MM.1S (cell line): ENCODE measurements at regions not wholly inside any gene's neighbourhood (a gene's known extent, or its start where the extent isn't known, plus 50 kb on each side); places are given as distances from the start of the nearest gene placed in this dataset.

Experiments used
- DNase-seq: peaks from one replicate; pipeline ENCODE4 v3.0.0-alpha.2; 2015
- H2AFZ ChIP-seq: fragments of 300-600 bp; sonication (generic); 2 replicates; pipeline ENCODE4 v1.6.0; 2016; ENCODE audit warnings: antibody characterized with exemption, low read length
- H3F3A ChIP-seq: fragments of 300-600 bp; sonication (generic); 2 replicates; pipeline ENCODE4 v1.6.1; 2016; ENCODE audit warnings: mild to moderate bottlenecking, antibody characterized with exemption, low read length, moderate library complexity, mixed read lengths; ENCODE audit not compliant: insufficient read depth
- H3K27ac ChIP-seq: fragments of 300-600 bp; sonication (generic); 2 replicates; pipeline ENCODE4 v1.5.1; 2016; ENCODE audit warnings: mild to moderate bottlenecking, low read length
- H3K27me3 ChIP-seq: fragments of 300-600 bp; sonication (generic); replicated peaks from 2 replicates; pipeline ENCODE4 v1.6.0; 2016; ENCODE audit warnings: low read length; ENCODE audit not compliant: insufficient read depth
- H3K36me3 ChIP-seq: fragments of 300-600 bp; sonication (generic); replicated peaks from 2 replicates; pipeline ENCODE4 v1.6.1; 2016; ENCODE audit warnings: mild to moderate bottlenecking, low read length, mixed read lengths; ENCODE audit not compliant: insufficient read depth
- H3K4me1 ChIP-seq: fragments of 300-600 bp; sonication (generic); 2 replicates; pipeline ENCODE4 v1.6.1; 2016; ENCODE audit warnings: low read length, mixed read lengths
- H3K4me2 ChIP-seq: fragments of 300-600 bp; sonication (generic); 2 replicates; pipeline ENCODE4 v1.6.0; 2016; ENCODE audit warnings: low read depth, low read length
- H3K4me3 ChIP-seq: fragments of 300-600 bp; sonication (generic); 2 replicates; pipeline ENCODE4 v1.5.1; 2016; ENCODE audit warnings: low read length, mixed read lengths
- H3K79me2 ChIP-seq: fragments of 300-600 bp; sonication (generic); 2 replicates; pipeline ENCODE4 v1.6.1; 2016; ENCODE audit warnings: mixed run types, low read length, mixed read lengths
- H3K9ac ChIP-seq: fragments of 300-600 bp; sonication (generic); 2 replicates; pipeline ENCODE4 v1.6.1; 2016; ENCODE audit warnings: low read length, mixed read lengths
- H3K9me2 ChIP-seq: fragments of 300-600 bp; sonication (generic); replicated peaks from 2 replicates; pipeline ENCODE4 v1.6.1; 2016; ENCODE audit warnings: mild to moderate bottlenecking, low read length, mixed read lengths; ENCODE audit not compliant: insufficient read depth
- H3K9me3 ChIP-seq: fragments of 300-600 bp; sonication (generic); replicated peaks from 2 replicates; pipeline ENCODE4 v1.6.1; 2016; ENCODE audit warnings: mild to moderate bottlenecking, low read length, mixed read lengths; ENCODE audit not compliant: insufficient read depth
- H4K20me1 ChIP-seq: fragments of 300-600 bp; sonication (generic); 2 replicates; pipeline ENCODE4 v1.6.1; 2016; ENCODE audit warnings: mild to moderate bottlenecking, low read length, moderate library complexity, mixed read lengths; ENCODE audit not compliant: insufficient read depth
- CTCF ChIP-seq: fragments of 300-600 bp; sonication (generic); IDR thresholded peaks from 2 replicates; pipeline ENCODE4 v1.5.1; 2016; ENCODE audit warnings: antibody characterized with exemption, low read length, mixed read lengths
- EZH2 ChIP-seq: fragments of 300-600 bp; sonication (generic); optimal IDR thresholded peaks from 2 replicates; pipeline ENCODE3; 2017; ENCODE audit warnings: low read depth, mild to moderate bottlenecking, antibody characterized with exemption, low read length, mixed read lengths
- EZH2phosphoT487 ChIP-seq: fragments of 300-600 bp; sonication (generic); IDR thresholded peaks from 2 replicates; pipeline ENCODE4 v1.6.1; 2018; ENCODE audit warnings: antibody characterized with exemption, low read length

DNA sequence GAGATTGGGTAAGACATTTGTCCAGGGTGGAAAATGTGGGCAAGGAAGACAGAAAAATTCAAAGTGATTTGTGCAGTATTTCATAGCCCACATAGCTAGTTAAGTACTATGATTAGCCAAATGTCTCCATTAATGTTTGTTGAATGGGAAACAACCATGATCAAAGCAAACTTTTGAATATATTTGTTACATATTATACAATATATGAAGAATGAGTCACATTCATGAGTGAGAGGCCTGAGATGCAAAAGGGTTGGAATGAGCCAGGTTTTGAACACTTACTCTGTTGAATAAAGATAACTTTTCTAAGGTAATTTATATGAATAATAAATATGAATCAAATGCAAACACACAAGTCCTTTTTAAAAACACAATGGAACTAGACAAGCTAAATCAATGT is 984.5 kb upstream of the CDH2 start:
- no peak overlapping the region for H3K9ac ChIP-seq
- H2AFZ ChIP-seq, result no peak overlapping the region
- H3F3A ChIP-seq, result no peaks in the 10 kb centered on the region
- H3K36me3 ChIP-seq, result no peaks in the 10 kb centered on the region
- H3K27ac ChIP-seq, result no peak overlapping the region
- DNase-seq, result no peak
- TF ChIP-seq EZH2phosphoT487, result no peak
- TF ChIP-seq CTCF, result no peak
- TF ChIP-seq EZH2, result no peak
- no peak overlapping the region for H3K4me3 ChIP-seq
- H3K79me2 ChIP-seq, result no peaks in the 10 kb centered on the region
- H3K27me3 ChIP-seq, result no peaks in the 10 kb centered on the region
- no peaks in the 10 kb centered on the region for H3K9me2 ChIP-seq
- no peaks in the 10 kb centered on the region for H4K20me1 ChIP-seq
- no peak overlapping the region for H3K4me2 ChIP-seq
- H3K9me3 ChIP-seq, result no peaks in the 10 kb centered on the region
- H3K4me1 ChIP-seq, result no peaks in the 10 kb centered on the region

- Histone ChIP-seq H3K27me3 (no peaks in the 10 kb centered on the region), H2AFZ (no peak overlapping the region), H3K9me3 (no peaks in the 10 kb centered on the region), H3F3A (no peaks in the 10 kb centered on the region), H3K4me3 (no peak overlapping the region), H3K36me3 (no peaks in the 10 kb centered on the region), H3K9ac (no peak overlapping the region), H4K20me1 (no peaks in the 10 kb centered on the region), H3K9me2 (no peaks in the 10 kb centered on the region), H3K4me2 (no peak overlapping the region), H3K4me1 (no peaks in the 10 kb centered on the region), H3K79me2 (no peaks in the 10 kb centered on the region), H3K27ac (no peak overlapping the region)
- TF ChIP-seq EZH2phosphoT487 (no peak), CTCF (no peak), EZH2 (no peak)
- DNase-seq, result no peak
Observed at GRCh38 chr18:29160170-29160569, 983.2 kb upstream of the CDH2 start.

GRCh38 chr18:29157905-29158304 is 981.0 kb upstream of the CDH2 start:
- Histone ChIP-seq H3K4me1 (no peaks in the 10 kb centered on the region), H3K9me2 (no peaks in the 10 kb centered on the region), H4K20me1 (no peaks in the 10 kb centered on the region), H3K27me3 (no peaks in the 10 kb centered on the region), H2AFZ (no peak overlapping the region), H3K27ac (no peak overlapping the region), H3K9me3 (no peaks in the 10 kb centered on the region), H3K9ac (no peak overlapping the region), H3K36me3 (no peaks in the 10 kb centered on the region), H3K4me2 (no peak overlapping the region), H3F3A (no peaks in the 10 kb centered on the region), H3K79me2 (no peaks in the 10 kb centered on the region), H3K4me3 (no peak overlapping the region)
- DNase-seq, result no peak
- no peak for TF ChIP-seq CTCF
- no peak for TF ChIP-seq EZH2phosphoT487
- TF ChIP-seq EZH2, result no peak
